ENCODE measurements at regions not wholly inside any gene's neighbourhood (a gene's known extent, or its start where the extent isn't known, plus 50 kb on each side); places are given as distances from the start of the nearest gene placed in this dataset.

DNA sequence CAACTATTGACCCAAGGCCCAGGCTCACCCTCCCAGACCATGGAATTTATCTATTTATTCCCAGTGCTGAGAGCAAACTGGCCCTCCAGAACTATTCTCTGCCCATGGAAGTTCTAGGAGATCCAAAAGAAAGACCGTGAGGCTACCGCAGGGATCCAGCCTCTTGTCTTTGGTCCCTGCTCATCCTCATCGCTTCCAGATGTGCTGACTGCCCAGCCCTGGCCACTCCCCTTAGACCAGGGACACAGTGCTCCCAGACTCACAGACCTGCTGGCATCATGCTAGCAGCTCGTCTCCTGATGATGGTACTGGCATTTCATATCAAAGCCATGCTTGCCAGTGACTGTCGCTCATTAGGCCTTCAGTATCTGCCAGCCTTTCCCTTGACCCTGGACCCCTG, 405.7 kb upstream of the PPP2R3A start:
- TF ChIP-seq, protein P1, sequence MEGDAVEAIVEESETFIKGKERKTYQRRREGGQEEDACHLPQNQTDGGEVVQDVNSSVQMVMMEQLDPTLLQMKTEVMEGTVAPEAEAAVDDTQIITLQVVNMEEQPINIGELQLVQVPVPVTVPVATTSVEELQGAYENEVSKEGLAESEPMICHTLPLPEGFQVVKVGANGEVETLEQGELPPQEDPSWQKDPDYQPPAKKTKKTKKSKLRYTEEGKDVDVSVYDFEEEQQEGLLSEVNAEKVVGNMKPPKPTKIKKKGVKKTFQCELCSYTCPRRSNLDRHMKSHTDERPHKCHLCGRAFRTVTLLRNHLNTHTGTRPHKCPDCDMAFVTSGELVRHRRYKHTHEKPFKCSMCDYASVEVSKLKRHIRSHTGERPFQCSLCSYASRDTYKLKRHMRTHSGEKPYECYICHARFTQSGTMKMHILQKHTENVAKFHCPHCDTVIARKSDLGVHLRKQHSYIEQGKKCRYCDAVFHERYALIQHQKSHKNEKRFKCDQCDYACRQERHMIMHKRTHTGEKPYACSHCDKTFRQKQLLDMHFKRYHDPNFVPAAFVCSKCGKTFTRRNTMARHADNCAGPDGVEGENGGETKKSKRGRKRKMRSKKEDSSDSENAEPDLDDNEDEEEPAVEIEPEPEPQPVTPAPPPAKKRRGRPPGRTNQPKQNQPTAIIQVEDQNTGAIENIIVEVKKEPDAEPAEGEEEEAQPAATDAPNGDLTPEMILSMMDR (conservative IDR thresholded peaks at IDR 0.05; ENCODE audit: low read depth, low read length): no peak
- TF ChIP-seq CEBPB (IDR thresholded peaks at IDR 0.05; ENCODE audit: low read depth, low read length) (no peak), MAZ (IDR thresholded peaks at IDR 0.05; ENCODE audit: borderline replicate concordance, low read depth, low read length) (no peak), RFX5 (IDR thresholded peaks at IDR 0.05; ENCODE audit: low read depth, low read length) (no peak)
